ENCODE measurements at regions not wholly inside any gene's neighbourhood (a gene's known extent, or its start where the extent isn't known, plus 50 kb on each side); places are given as distances from the start of the nearest gene placed in this dataset.
"Not testable (repeated sequence)": the region's sequence is repeated elsewhere in the genome, so short reads cannot be mapped to it uniquely, and the experiment has no call there.

GRCh38 chr12:87597114-87597513 lies 432.1 kb downstream of the C12orf50 start:
- no peak overlapping the region for H3K4me3 ChIP-seq (ENCODE audit: low read depth, low read length)
- no peak for TF ChIP-seq CTCF (IDR thresholded peaks at IDR 0.05; ENCODE audit: borderline replicate concordance, insufficient read depth, low read depth, low read length)

- no peak for TF ChIP-seq CTCF (IDR thresholded peaks at IDR 0.05; ENCODE audit: borderline replicate concordance, insufficient read depth, low read depth, low read length)
- no peak overlapping the region for H3K4me3 ChIP-seq (ENCODE audit: low read depth, low read length)
Measured at GRCh38 chr12:87596636-87597035, 432.6 kb downstream of the C12orf50 start.

GRCh38 chr12:87596134-87596533 lies 433.1 kb downstream of the C12orf50 start:
- no peak for TF ChIP-seq CTCF (IDR thresholded peaks at IDR 0.05; ENCODE audit: borderline replicate concordance, insufficient read depth, low read depth, low read length)
- H3K4me3 ChIP-seq (ENCODE audit: low read depth, low read length), result no peak overlapping the region

GRCh38 chr12:87585882-87586557 lies 443.2 kb downstream of the C12orf50 start:
- TF ChIP-seq CTCF (IDR thresholded peaks at IDR 0.05; ENCODE audit: borderline replicate concordance, insufficient read depth, low read depth, low read length), result no peak
- H3K4me3 ChIP-seq (ENCODE audit: low read depth, low read length), result no peak overlapping the region

GRCh38 chr12:87579091-87579490 lies 450.1 kb downstream of the C12orf50 start:
- H3K4me3 ChIP-seq (ENCODE audit: low read depth, low read length), result not testable (repeated sequence)

GRCh38 chr12:87575906-87576305 lies 453.3 kb downstream of the C12orf50 start:
- no peak overlapping the region for H3K4me3 ChIP-seq (ENCODE audit: low read depth, low read length)
- no peak for TF ChIP-seq CTCF (IDR thresholded peaks at IDR 0.05; ENCODE audit: borderline replicate concordance, insufficient read depth, low read depth, low read length)

- H3K4me3 ChIP-seq (ENCODE audit: low read depth, low read length), result not testable (repeated sequence)
Measured at GRCh38 chr12:87566918-87567317, 462.3 kb downstream of the C12orf50 start.

- TF ChIP-seq CTCF (IDR thresholded peaks at IDR 0.05; ENCODE audit: borderline replicate concordance, insufficient read depth, low read depth, low read length), result no peak
- no peak overlapping the region for H3K4me3 ChIP-seq (ENCODE audit: low read depth, low read length)
Measured at GRCh38 chr12:87556985-87557384, 472.2 kb downstream of the C12orf50 start.

GRCh38 chr12:87531213-87531612 lies 498.0 kb downstream of the C12orf50 start:
- not testable (repeated sequence) for H3K4me3 ChIP-seq (ENCODE audit: low read depth, low read length)

Measured in GM12875 (cell line).